A549 (cell line): ENCODE measurements at regions not wholly inside any gene's neighbourhood (a gene's known extent, or its start where the extent isn't known, plus 50 kb on each side); places are given as distances from the start of the nearest gene placed in this dataset.
A peak's percentile ranks its signal among the peaks of the same experiment; 100 is the strongest.

ENCODE experiments used
- ATAC-seq, 2 experiments: fragments of 200-7000 bp in 1 of 2; fragments of >200 bp in 1 of 2; cut with Nextera tagmentation in 1 of 2; cut with Tn5 transposase in 1 of 2; 3 replicates each; pipeline versions ENCODE4 v1.8.0 to v1.9.1; 2018 to 2020; ENCODE audit warnings: mild to moderate bottlenecking in 1 of 2, moderate library complexity in 1 of 2
- CTCF ChIA-PET: fragments of 300-600 bp; sonication (Branson Sonifier 250); formaldehyde crosslinking; extraction: SDS; loops from one replicate; lab custom pipeline; 2021; ENCODE audit warnings: antibody characterized with exemption, inconsistent platforms; lab: Yijun Ruan, JAX
- POLR2A ChIA-PET: fragments of 350-600 bp; formaldehyde crosslinking; extraction: SDS; loops from one replicate; lab custom pipeline; 2021; ENCODE audit warnings: antibody characterized with exemption, inconsistent platforms; lab: Yijun Ruan, JAX
- DNase-seq, 2 experiments: peaks; one replicate each; pipeline versions ENCODE4 v3.0.0 to v3.0.0-alpha.2; 2011 to 2016; ENCODE audit warnings: low read depth in 1 of 2, low spot score in 1 of 2
- FAIRE-seq: peaks from 2 replicates; lab custom pipeline; 2011; peaks lifted over from hg19 to GRCh38; lab: Jason Lieb, UNC
- H3K27ac ChIP-seq, 2 experiments: fragments of >200 bp; sonication (Bioruptor Twin); formaldehyde crosslinking; 3 replicates each; pipeline ENCODE4 v1.5.1; 2016 to 2017
- H3K4me1 ChIP-seq: fragments of >200 bp; sonication (Bioruptor Twin); formaldehyde crosslinking; 3 replicates; pipeline ENCODE4 v1.6.1; 2016
- H3K4me2 ChIP-seq: fragments of >200 bp; sonication (Bioruptor Twin); formaldehyde crosslinking; 3 replicates; pipeline ENCODE4 v1.6.1; 2016
- H3K4me3 ChIP-seq: fragments of >200 bp; sonication (Bioruptor Twin); formaldehyde crosslinking; 3 replicates; pipeline ENCODE4 v1.5.1; 2016
- H3K9me3 ChIP-seq: fragments of >200 bp; sonication (Bioruptor Twin); formaldehyde crosslinking; 3 replicates; pipeline ENCODE4 v1.6.1; 2016
- CBX8 ChIP-seq: fragments of 200-600 bp; sonication (generic); IDR thresholded peaks from 2 replicates; pipeline ENCODE4 v1.6.1; 2016
- CEBPB ChIP-seq, 2 experiments: fragments of >200 bp in 1 of 2; sonication (Bioruptor Twin) in 1 of 2; formaldehyde crosslinking in 1 of 2; IDR thresholded peaks; 2 replicates each; pipeline ENCODE4 v1.6.1; 2012 to 2016
- EHF ChIP-seq: fragments of 250-450 bp; sonication (Bioruptor Pico); IDR thresholded peaks from 2 replicates; pipeline ENCODE4 v1.5.0; 2020; ENCODE audit warnings: mild to moderate bottlenecking
- EHMT2 ChIP-seq: fragments of 200-600 bp; sonication (generic); IDR thresholded peaks from 2 replicates; pipeline ENCODE4 v1.6.1; 2016; ENCODE audit warnings: antibody characterized with exemption, low read depth, mild to moderate bottlenecking, moderate library complexity
- FOSB ChIP-seq: fragments of 250-450 bp; sonication (Bioruptor Pico); IDR thresholded peaks from 2 replicates; pipeline ENCODE4 v1.5.0; 2020; ENCODE audit warnings: mild to moderate bottlenecking, moderate library complexity
- HOXB13 ChIP-seq: fragments of 250-450 bp; sonication (Bioruptor Pico); IDR thresholded peaks from 2 replicates; pipeline ENCODE4 v1.5.0; 2020; ENCODE audit warnings: low read depth, mild to moderate bottlenecking, moderate library complexity
- HOXB5 ChIP-seq: fragments of 250-450 bp; sonication (Bioruptor Pico); IDR thresholded peaks from 2 replicates; pipeline ENCODE4 v1.5.0; 2020; ENCODE audit warnings: mild to moderate bottlenecking, moderate library complexity
- JUN ChIP-seq, 2 experiments: fragments of >200 bp; sonication (Bioruptor Twin); formaldehyde crosslinking; IDR thresholded peaks; 2 replicates in 1 of 2; 3 replicates in 1 of 2; pipeline ENCODE4 v1.6.1; 2016 to 2017
- JUNB ChIP-seq: fragments of >200 bp; sonication (Bioruptor Twin); formaldehyde crosslinking; IDR thresholded peaks from 2 replicates; pipeline ENCODE4 v1.6.1; 2016
- MAFK ChIP-seq: fragments of 450-650 bp; IDR thresholded peaks from 2 replicates; pipeline ENCODE4 v1.6.1; 2014; ENCODE audit not compliant: partially characterized antibody
- MAZ ChIP-seq: fragments of 150-350 bp; IDR thresholded peaks from 2 replicates; pipeline ENCODE4 v1.6.1; 2014; ENCODE audit warnings: antibody characterized with exemption, low read depth, low read length, borderline replicate concordance
- NFE2L2 ChIP-seq: fragments of 150-350 bp; conservative IDR thresholded peaks from 2 replicates; pipeline ENCODE4 v1.6.1; 2014; ENCODE audit warnings: low read length
- NPAS2 ChIP-seq: fragments of 250-450 bp; sonication (Bioruptor Pico); IDR thresholded peaks from 2 replicates; pipeline ENCODE4 v1.8.0; 2022; ENCODE audit warnings: mild to moderate bottlenecking, moderate library complexity, borderline replicate concordance
- RARB ChIP-seq: fragments of 250-450 bp; sonication (Bioruptor Pico); IDR thresholded peaks from 2 replicates; pipeline ENCODE4 v1.8.0; 2021; ENCODE audit warnings: mild to moderate bottlenecking, moderate library complexity
- RNF2 ChIP-seq: fragments of 200-600 bp; sonication (generic); IDR thresholded peaks from 2 replicates; pipeline ENCODE4 v1.6.1; 2016; ENCODE audit warnings: low read depth, mild to moderate bottlenecking, antibody characterized with exemption, moderate library complexity, borderline replicate concordance
- SMC3 ChIP-seq: fragments of >200 bp; sonication (Bioruptor Twin); formaldehyde crosslinking; IDR thresholded peaks from 3 replicates; pipeline ENCODE4 v1.6.1; 2018; ENCODE audit warnings: inconsistent platforms
- SREBF2 ChIP-seq: fragments of 450-650 bp; IDR thresholded peaks from 2 replicates; pipeline ENCODE4 v1.6.1; 2014; ENCODE audit warnings: mild to moderate bottlenecking, moderate library complexity
- ZFP36 ChIP-seq: fragments of 450-650 bp; IDR thresholded peaks from 2 replicates; pipeline ENCODE4 v1.6.1; 2014; ENCODE audit warnings: borderline replicate concordance; ENCODE audit not compliant: partially characterized antibody
- ZSCAN20 ChIP-seq: fragments of 250-450 bp; sonication (Bioruptor Pico); IDR thresholded peaks from 2 replicates; pipeline ENCODE4 v1.8.0; 2022; ENCODE audit warnings: mild to moderate bottlenecking, moderate library complexity
- WGBS: methylation state at CpG from one replicate; pipeline ENCODE4 v1.1.6; 2017; ENCODE audit errors: missing lambda C conversion rate; 5-methylcytosine and 5-hydroxymethylcytosine counted together
- TF ChIP-seq, protein P1 (sequence below): fragments of 200-600 bp; sonication (generic); IDR thresholded peaks from 2 replicates; pipeline ENCODE4 v1.6.1; 2016; ENCODE audit warnings: antibody characterized with exemption, mild to moderate bottlenecking, moderate library complexity
- TF ChIP-seq, protein P2 (sequence below): fragments of 450-650 bp; IDR thresholded peaks from 2 replicates; pipeline ENCODE4 v1.6.1; 2014; ENCODE audit warnings: antibody characterized with exemption
- TF ChIP-seq, protein P3 (sequence below): IDR thresholded peaks from 2 replicates; pipeline ENCODE4 v1.6.1; 2012

DNA sequence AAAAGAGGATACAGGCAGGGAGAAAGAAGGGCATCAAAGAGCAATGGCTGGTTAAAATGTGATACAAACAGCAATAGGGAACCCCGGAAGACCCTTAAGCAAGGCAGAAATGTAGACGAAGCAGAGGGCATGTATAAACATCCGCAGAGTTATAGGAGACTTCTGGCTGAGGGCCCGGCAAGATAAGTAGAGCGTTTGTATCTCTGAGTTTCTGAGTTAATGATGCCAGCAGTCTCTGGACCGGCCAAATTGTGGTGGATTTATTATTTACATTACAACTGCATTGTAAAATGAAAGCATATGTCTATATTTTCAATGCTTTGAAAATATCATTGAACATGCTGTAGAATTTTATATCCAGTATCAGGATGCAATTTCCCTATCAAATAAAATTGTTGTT lies 148.0 kb upstream of the KCTD1 start:
- H3K27ac ChIP-seq: no peak overlapping the region
- no peak for TF ChIP-seq MAZ
- TF ChIP-seq, protein P1, sequence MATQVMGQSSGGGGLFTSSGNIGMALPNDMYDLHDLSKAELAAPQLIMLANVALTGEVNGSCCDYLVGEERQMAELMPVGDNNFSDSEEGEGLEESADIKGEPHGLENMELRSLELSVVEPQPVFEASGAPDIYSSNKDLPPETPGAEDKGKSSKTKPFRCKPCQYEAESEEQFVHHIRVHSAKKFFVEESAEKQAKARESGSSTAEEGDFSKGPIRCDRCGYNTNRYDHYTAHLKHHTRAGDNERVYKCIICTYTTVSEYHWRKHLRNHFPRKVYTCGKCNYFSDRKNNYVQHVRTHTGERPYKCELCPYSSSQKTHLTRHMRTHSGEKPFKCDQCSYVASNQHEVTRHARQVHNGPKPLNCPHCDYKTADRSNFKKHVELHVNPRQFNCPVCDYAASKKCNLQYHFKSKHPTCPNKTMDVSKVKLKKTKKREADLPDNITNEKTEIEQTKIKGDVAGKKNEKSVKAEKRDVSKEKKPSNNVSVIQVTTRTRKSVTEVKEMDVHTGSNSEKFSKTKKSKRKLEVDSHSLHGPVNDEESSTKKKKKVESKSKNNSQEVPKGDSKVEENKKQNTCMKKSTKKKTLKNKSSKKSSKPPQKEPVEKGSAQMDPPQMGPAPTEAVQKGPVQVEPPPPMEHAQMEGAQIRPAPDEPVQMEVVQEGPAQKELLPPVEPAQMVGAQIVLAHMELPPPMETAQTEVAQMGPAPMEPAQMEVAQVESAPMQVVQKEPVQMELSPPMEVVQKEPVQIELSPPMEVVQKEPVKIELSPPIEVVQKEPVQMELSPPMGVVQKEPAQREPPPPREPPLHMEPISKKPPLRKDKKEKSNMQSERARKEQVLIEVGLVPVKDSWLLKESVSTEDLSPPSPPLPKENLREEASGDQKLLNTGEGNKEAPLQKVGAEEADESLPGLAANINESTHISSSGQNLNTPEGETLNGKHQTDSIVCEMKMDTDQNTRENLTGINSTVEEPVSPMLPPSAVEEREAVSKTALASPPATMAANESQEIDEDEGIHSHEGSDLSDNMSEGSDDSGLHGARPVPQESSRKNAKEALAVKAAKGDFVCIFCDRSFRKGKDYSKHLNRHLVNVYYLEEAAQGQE: no peak
- TF ChIP-seq, protein P2, sequence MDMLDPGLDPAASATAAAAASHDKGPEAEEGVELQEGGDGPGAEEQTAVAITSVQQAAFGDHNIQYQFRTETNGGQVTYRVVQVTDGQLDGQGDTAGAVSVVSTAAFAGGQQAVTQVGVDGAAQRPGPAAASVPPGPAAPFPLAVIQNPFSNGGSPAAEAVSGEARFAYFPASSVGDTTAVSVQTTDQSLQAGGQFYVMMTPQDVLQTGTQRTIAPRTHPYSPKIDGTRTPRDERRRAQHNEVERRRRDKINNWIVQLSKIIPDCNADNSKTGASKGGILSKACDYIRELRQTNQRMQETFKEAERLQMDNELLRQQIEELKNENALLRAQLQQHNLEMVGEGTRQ: no peak
- no peak for TF ChIP-seq FOSB (CRISPR knock-in tag)
- no peak for TF ChIP-seq ZSCAN20 (CRISPR knock-in tag)
- TF ChIP-seq EHMT2: no peak
- TF ChIP-seq NFE2L2: no peak
- no peak for TF ChIP-seq RNF2
- no peak for TF ChIP-seq CEBPB (IDR thresholded peaks at IDR 0.05)
- TF ChIP-seq JUNB: no peak
- TF ChIP-seq SMC3: no peak
- TF ChIP-seq HOXB13 (CRISPR knock-in tag): no peak
- no peak for TF ChIP-seq NPAS2 (CRISPR knock-in tag)
- TF ChIP-seq ZFP36: no peak
- no peak for TF ChIP-seq RARB (CRISPR knock-in tag)
- no peak for TF ChIP-seq JUN (IDR thresholded peaks at IDR 0.05)
- TF ChIP-seq HOXB5 (CRISPR knock-in tag): no peak
- TF ChIP-seq SREBF2: no peak
- TF ChIP-seq, protein P3, sequence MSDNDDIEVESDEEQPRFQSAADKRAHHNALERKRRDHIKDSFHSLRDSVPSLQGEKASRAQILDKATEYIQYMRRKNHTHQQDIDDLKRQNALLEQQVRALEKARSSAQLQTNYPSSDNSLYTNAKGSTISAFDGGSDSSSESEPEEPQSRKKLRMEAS: no peak
- TF ChIP-seq EHF: no peak
- TF ChIP-seq, all 56 proteins: peak for 0
- DNase-seq (no peak), FAIRE-seq (no peak), ATAC-seq (no peak)
- Histone ChIP-seq H3K4me1 (no peaks in the 10 kb centered on the region), H3K9me3 (0 out of 3 replicates have a peak, but pooled peaks cover 4% of the 10 kb centered on the region), H3K4me3 (no peak overlapping the region), H3K4me2 (no peak overlapping the region)
- ChIA-PET CTCF (interaction anchor here (0.6 kb wide), 1 partner anchor 99 kb away, joined by 4 read pairs; no protein-coding TSS in a partner anchor), POLR2A (no interaction called here)
- 81% methylated on average over 6 of the region's 6 CpGs for WGBS

DNA sequence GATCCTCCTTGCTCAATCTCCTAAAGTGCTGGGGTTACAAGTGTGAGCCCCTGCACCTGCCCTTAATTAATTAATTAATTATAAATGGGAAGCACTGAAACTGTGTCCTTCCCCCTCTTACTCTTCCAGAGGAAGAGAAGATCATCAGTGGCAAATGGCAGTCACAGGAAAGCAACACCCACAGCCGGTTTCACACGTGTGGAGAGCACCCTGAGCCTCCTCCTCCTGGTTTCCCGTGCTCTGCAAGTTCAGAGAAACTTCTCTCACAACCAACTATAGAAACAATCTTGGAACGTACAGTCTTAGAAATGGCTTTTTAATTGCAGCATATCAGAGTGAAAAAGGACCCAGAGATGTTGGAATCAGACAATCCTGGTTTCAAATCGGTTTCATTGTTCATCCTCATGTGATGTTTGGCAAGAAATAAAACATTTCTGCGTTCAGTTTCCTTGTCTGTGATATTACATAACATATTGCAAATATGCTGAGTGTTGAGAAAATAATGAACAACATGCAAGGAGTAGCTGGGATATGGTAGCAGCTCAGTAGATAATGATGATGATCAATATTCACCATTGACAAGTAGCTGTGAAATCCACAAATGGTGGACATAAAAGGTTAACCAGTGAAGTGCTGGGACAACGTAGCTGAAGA lies 141.0 kb upstream of the KCTD1 start:
- no peak for FAIRE-seq
- no peak overlapping the region for H3K4me2 ChIP-seq
- DNase-seq: no peak
- 52% methylated on average over 7 of the region's 7 CpGs for whole genome bisulfite sequencing
- ATAC-seq: no peak
- POLR2A ChIA-PET: no interaction called here
- H3K27ac ChIP-seq: no peak overlapping the region
- CTCF ChIA-PET: no interaction called here
- no peaks in the 10 kb centered on the region for H3K4me1 ChIP-seq
- 0 out of 3 replicates have a peak, but pooled peaks cover 3% of the 10 kb centered on the region for H3K9me3 ChIP-seq
- no peak overlapping the region for H3K4me3 ChIP-seq
- TF ChIP-seq CBX8: no peak
- TF ChIP-seq MAFK: peak; percentile 73
